AG04450 (cell line): ENCODE measurements at regions not wholly inside any gene's neighbourhood (a gene's known extent, or its start where the extent isn't known, plus 50 kb on each side); places are given as distances from the start of the nearest gene placed in this dataset.

Source experiments
- CTCF ChIA-PET: fragments of 300-600, 350-600 bp; formaldehyde crosslinking; extraction: SDS; loops from one replicate; lab custom pipeline; 2022; ENCODE audit warnings: antibody characterized with exemption, inconsistent platforms; lab: Charles Lee
- POLR2A ChIA-PET: fragments of 350-600 bp; formaldehyde crosslinking; extraction: SDS; loops from one replicate; lab custom pipeline; 2021; ENCODE audit warnings: antibody characterized with exemption, inconsistent platforms; lab: Yijun Ruan, JAX
- DNase-seq: peaks from one replicate; pipeline ENCODE4 v3.0.0-alpha.2; 2011; ENCODE audit warnings: low read depth, low spot score
- H3K27ac ChIP-seq: one replicate; pipeline ENCODE4 v1.5.1; 2012; ENCODE audit warnings: low read depth, low read length, control low read depth
- H3K27me3 ChIP-seq: one replicate; pipeline ENCODE4 v1.6.0; 2012; ENCODE audit warnings: low read length; ENCODE audit not compliant: control insufficient read depth, insufficient read depth
- H3K4me3 ChIP-seq: 2 replicates; pipeline ENCODE4 v1.5.1; 2011; ENCODE audit warnings: mild to moderate bottlenecking, low read depth, low read length, control low read depth
- H3K9me3 ChIP-seq: 2 replicates; pipeline ENCODE4 v1.5.1; 2012; ENCODE audit warnings: low read length; ENCODE audit not compliant: control insufficient read depth, insufficient read depth
- TF ChIP-seq, protein P1 (sequence below): IDR thresholded peaks from 2 replicates; pipeline ENCODE4 v1.5.1; 2011; ENCODE audit warnings: low read depth, low read length, control low read depth, inconsistent platforms

DNA sequence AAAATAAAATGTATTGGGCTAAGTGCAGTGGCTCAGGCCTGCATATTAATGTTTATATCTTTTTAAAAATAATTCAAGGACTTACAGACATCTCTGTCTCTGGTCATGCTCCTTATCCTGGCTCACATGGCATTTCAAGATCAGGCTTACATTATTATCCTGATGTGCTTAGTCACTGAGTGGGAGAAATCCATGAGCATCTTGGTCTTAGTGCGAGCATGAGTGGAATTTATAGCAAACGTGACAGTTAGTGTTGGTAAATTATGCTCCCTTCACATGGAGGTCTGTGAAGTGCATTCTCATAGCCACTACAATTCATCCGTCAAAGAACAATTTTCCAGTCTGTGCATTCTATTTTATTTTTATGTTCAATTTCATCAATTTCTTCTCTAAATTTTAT, 237.8 kb upstream of the EDIL3 start:
- no peak overlapping the region for H3K27ac ChIP-seq
- no peaks in the 10 kb centered on the region for H3K27me3 ChIP-seq
- H3K9me3 ChIP-seq: no peaks in the 10 kb centered on the region
- TF ChIP-seq, protein P1, sequence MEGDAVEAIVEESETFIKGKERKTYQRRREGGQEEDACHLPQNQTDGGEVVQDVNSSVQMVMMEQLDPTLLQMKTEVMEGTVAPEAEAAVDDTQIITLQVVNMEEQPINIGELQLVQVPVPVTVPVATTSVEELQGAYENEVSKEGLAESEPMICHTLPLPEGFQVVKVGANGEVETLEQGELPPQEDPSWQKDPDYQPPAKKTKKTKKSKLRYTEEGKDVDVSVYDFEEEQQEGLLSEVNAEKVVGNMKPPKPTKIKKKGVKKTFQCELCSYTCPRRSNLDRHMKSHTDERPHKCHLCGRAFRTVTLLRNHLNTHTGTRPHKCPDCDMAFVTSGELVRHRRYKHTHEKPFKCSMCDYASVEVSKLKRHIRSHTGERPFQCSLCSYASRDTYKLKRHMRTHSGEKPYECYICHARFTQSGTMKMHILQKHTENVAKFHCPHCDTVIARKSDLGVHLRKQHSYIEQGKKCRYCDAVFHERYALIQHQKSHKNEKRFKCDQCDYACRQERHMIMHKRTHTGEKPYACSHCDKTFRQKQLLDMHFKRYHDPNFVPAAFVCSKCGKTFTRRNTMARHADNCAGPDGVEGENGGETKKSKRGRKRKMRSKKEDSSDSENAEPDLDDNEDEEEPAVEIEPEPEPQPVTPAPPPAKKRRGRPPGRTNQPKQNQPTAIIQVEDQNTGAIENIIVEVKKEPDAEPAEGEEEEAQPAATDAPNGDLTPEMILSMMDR: no peak
- ChIA-PET POLR2A (no interaction called here), CTCF (no interaction called here)
- no peak overlapping the region for H3K4me3 ChIP-seq
- DNase-seq: no peak

DNA sequence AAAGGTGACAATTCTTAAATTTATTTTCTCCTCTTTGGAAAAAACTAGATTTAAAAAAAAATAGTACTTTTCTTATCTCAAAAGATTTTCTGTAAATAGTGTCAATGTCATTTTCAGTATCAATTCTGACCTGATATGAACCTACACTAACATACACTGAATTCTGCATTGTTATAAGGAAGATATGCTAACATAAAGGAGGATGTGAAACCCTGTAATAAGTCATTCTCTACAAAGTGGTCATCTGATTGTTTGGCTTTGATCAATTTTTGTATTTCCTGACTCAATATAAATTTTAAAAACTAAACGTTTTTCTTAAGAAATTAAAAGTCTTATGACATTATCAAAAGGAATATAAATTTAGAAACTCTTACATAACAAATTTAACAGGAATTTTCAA, 233.6 kb upstream of the EDIL3 start:
- DNase-seq: no peak
- CTCF ChIA-PET: no interaction called here
- Histone ChIP-seq H3K27me3 (no peaks in the 10 kb centered on the region), H3K9me3 (no peaks in the 10 kb centered on the region), H3K27ac (no peak overlapping the region), H3K4me3 (no peak overlapping the region)
- POLR2A ChIA-PET: no interaction called here
- TF ChIP-seq, protein P1: no peak

DNA sequence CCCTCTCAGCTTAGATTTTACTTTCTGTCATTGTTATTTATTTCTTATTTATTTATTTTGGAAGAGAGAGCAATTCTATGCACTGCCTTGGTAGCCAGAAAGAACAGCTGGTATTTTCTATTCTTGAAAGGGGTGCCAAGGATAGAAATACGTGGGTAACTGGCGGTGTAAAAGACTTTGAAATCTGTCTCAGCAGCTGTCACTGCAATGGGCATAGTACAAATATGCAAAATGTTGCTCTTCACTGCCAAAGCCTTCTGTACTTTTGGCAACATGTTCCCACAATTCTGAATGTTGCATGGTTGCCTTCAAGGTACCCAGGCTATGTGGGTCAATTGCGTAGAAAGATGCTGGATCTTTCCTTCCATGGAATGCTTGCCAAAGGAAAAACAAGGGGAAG, 230.2 kb upstream of the EDIL3 start:
- H3K4me3 ChIP-seq: no peak overlapping the region
- ChIA-PET POLR2A (no interaction called here), CTCF (no interaction called here)

GRCh38 chr5:84606784-84607183, 222.1 kb upstream of the EDIL3 start:
- CTCF ChIA-PET: interaction anchor here (0.6 kb wide), 1 partner anchor 678 kb away, joined by 3 read pairs; no protein-coding TSS in a partner anchor
- Histone ChIP-seq H3K9me3 (no peaks in the 10 kb centered on the region), H3K4me3 (no peak overlapping the region), H3K27me3 (no peaks in the 10 kb centered on the region), H3K27ac (no peak overlapping the region)
- TF ChIP-seq, protein P1: no peak
- no peak for DNase-seq
- POLR2A ChIA-PET: no interaction called here

More for the DNA sequence above, 230.2 kb upstream of the EDIL3 start:
- H3K27me3 ChIP-seq: no peaks in the 10 kb centered on the region
- no peak for DNase-seq
- H3K9me3 ChIP-seq: no peaks in the 10 kb centered on the region
- TF ChIP-seq, protein P1: no peak
- H3K27ac ChIP-seq: no peak overlapping the region

GRCh38 chr5:84605241-84605640, 220.6 kb upstream of the EDIL3 start:
- Histone ChIP-seq H3K9me3 (no peaks in the 10 kb centered on the region), H3K27me3 (no peaks in the 10 kb centered on the region), H3K27ac (no peak overlapping the region), H3K4me3 (no peak overlapping the region)
- TF ChIP-seq, protein P1: no peak
- POLR2A ChIA-PET: no interaction called here
- DNase-seq: no peak
- CTCF ChIA-PET: interaction anchor here (0.6 to 0.7 kb wide), 2 partner anchors 27 to 888 kb away, joined by 3 to 6 read pairs; no protein-coding TSS in a partner anchor
